Cardiac septum (tissue), 1 donor: ENCODE measurements at regions not wholly inside any gene's neighbourhood (a gene's known extent, or its start where the extent isn't known, plus 50 kb on each side); places are given as distances from the start of the nearest gene placed in this dataset.
"Not testable (repeated sequence)": the region's sequence is repeated elsewhere in the genome, so short reads cannot be mapped to it uniquely, and the experiment has no call there.

Experiments used
- DNase-seq: peaks from one replicate; pipeline ENCODE4 v3.0.0-alpha.2; 2020; ENCODE audit warnings: low spot score
- intact Hi-C: fragments of 100-400 bp; cut with DNase I; formaldehyde crosslinking; loops from one replicate; pipeline ENCODE4 v1.14.0; 2022
- donor health status: DM: no; HTN: no; CAD: no.

- DNase-seq, intact Hi-C loops: not testable (repeated sequence)
Measured at GRCh38 chr9:41839786-41840185, 289.4 kb downstream of the CNTNAP3B start.

- DNase-seq, intact Hi-C loops: not testable (repeated sequence)
Measured at GRCh38 chr9:41838953-41839352, 290.3 kb downstream of the CNTNAP3B start.

GRCh38 chr9:41838562-41838851 lies 290.7 kb downstream of the CNTNAP3B start:
- DNase-seq, intact Hi-C loops: not testable (repeated sequence)

GRCh38 chr9:41837684-41838561 lies 291.3 kb downstream of the CNTNAP3B start:
- intact Hi-C loops: not testable (repeated sequence)

GRCh38 chr9:41833108-41833507 lies 296.1 kb downstream of the CNTNAP3B start:
- DNase-seq, intact Hi-C loops: not testable (repeated sequence)

More at GRCh38 chr9:41837684-41838561, 291.3 kb downstream of the CNTNAP3B start:
- not testable (repeated sequence) for DNase-seq

- intact Hi-C loops, DNase-seq: not testable (repeated sequence)
Measured at GRCh38 chr9:41824723-41825122, 304.5 kb downstream of the CNTNAP3B start.

- DNase-seq, intact Hi-C loops: not testable (repeated sequence)
Measured at GRCh38 chr9:41802706-41803105, 326.5 kb downstream of the CNTNAP3B start.

GRCh38 chr9:41798684-41799083 lies 330.5 kb downstream of the CNTNAP3B start:
- intact Hi-C loops: not testable (repeated sequence)

GRCh38 chr9:41790719-41791363 lies 338.4 kb downstream of the CNTNAP3B start:
- intact Hi-C loops, DNase-seq: not testable (repeated sequence)

More at GRCh38 chr9:41798684-41799083, 330.5 kb downstream of the CNTNAP3B start:
- not testable (repeated sequence) for DNase-seq

- DNase-seq, intact Hi-C loops: not testable (repeated sequence)
Measured at GRCh38 chr9:41790007-41790406, 339.2 kb downstream of the CNTNAP3B start.

- DNase-seq, intact Hi-C loops: not testable (repeated sequence)
Measured at GRCh38 chr9:41789387-41789786, 339.8 kb downstream of the CNTNAP3B start.

GRCh38 chr9:41787951-41788350 lies 341.3 kb downstream of the CNTNAP3B start:
- intact Hi-C loops, DNase-seq: not testable (repeated sequence)

- intact Hi-C loops, DNase-seq: not testable (repeated sequence)
Measured at GRCh38 chr9:41787270-41787669, 342.0 kb downstream of the CNTNAP3B start.

- DNase-seq, intact Hi-C loops: not testable (repeated sequence)
Measured at GRCh38 chr9:41784006-41784405, 345.2 kb downstream of the CNTNAP3B start.

GRCh38 chr9:41783070-41783810 lies 346.0 kb downstream of the CNTNAP3B start:
- DNase-seq, intact Hi-C loops: not testable (repeated sequence)

- DNase-seq, intact Hi-C loops: not testable (repeated sequence)
Measured at GRCh38 chr9:41781899-41782298, 347.3 kb downstream of the CNTNAP3B start.

GRCh38 chr9:41779897-41780406 lies 349.3 kb downstream of the CNTNAP3B start:
- intact Hi-C loops, DNase-seq: not testable (repeated sequence)

GRCh38 chr9:41779192-41779591 lies 350.0 kb downstream of the CNTNAP3B start:
- DNase-seq, intact Hi-C loops: not testable (repeated sequence)

GRCh38 chr9:41778535-41779071 lies 350.6 kb downstream of the CNTNAP3B start:
- DNase-seq, intact Hi-C loops: not testable (repeated sequence)
